ENCODE measurements at regions not wholly inside any gene's neighbourhood (a gene's known extent, or its start where the extent isn't known, plus 50 kb on each side); places are given as distances from the start of the nearest gene placed in this dataset.

DNA sequence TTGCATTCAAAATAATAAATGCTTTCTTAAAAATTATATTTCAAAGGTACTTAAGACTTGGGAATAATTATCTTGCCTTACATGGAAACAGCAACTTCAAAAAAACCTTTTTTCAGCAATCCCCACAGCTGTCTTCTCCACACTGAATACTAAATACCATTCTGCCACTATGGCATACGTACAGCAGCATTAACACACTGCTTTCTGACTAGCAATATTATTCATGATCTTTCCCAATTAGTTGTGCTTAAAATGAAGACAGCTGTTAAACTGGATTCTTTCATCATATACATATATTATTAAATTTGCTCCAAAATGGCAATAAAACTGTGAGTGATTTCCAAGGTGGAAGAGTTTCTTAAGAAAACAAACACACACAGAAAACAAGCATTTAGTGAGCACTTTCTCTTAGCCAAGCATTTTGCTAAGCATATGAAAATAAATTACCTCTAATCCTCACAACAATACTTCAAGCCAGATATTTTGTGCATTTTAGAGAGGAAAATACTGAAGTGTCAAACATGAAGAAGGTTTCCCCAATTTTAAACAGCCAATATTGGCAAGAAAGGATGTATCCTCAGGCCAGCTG is 609.5 kb downstream of the SLITRK1 start (continued):
- TF ChIP-seq, protein P1, sequence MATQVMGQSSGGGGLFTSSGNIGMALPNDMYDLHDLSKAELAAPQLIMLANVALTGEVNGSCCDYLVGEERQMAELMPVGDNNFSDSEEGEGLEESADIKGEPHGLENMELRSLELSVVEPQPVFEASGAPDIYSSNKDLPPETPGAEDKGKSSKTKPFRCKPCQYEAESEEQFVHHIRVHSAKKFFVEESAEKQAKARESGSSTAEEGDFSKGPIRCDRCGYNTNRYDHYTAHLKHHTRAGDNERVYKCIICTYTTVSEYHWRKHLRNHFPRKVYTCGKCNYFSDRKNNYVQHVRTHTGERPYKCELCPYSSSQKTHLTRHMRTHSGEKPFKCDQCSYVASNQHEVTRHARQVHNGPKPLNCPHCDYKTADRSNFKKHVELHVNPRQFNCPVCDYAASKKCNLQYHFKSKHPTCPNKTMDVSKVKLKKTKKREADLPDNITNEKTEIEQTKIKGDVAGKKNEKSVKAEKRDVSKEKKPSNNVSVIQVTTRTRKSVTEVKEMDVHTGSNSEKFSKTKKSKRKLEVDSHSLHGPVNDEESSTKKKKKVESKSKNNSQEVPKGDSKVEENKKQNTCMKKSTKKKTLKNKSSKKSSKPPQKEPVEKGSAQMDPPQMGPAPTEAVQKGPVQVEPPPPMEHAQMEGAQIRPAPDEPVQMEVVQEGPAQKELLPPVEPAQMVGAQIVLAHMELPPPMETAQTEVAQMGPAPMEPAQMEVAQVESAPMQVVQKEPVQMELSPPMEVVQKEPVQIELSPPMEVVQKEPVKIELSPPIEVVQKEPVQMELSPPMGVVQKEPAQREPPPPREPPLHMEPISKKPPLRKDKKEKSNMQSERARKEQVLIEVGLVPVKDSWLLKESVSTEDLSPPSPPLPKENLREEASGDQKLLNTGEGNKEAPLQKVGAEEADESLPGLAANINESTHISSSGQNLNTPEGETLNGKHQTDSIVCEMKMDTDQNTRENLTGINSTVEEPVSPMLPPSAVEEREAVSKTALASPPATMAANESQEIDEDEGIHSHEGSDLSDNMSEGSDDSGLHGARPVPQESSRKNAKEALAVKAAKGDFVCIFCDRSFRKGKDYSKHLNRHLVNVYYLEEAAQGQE (IDR thresholded peaks at IDR 0.05; ENCODE audit: unreplicated experiment): no peak

DNA sequence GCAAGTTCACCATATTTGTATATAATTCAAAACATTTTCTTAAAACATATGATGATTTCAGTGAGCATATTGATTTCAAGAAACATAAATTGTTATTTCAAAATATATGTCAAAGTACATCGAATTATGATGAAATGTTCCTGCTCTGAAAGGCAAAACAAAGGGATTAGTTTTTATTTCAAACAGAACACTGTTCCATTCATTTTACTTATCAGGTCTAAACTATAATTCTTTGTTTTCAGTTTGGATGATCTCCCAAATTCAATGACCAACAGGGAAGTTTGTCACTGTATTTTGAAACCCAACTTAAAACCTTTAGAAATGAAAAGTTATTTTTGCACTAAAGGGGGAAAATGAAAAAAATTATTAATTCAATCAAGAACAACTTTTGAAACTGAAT is 610.2 kb downstream of the SLITRK1 start:
- Histone ChIP-seq H3F3A (replicated peaks; ENCODE audit: low read depth) (no peaks in the 10 kb centered on the region), H4K20me1 (replicated peaks; ENCODE audit: insufficient read depth) (no peaks in the 10 kb centered on the region), H3K4me2 (no peak overlapping the region), H3K9me2 (ENCODE audit: insufficient read depth) (no peaks in the 10 kb centered on the region), H3K27me3 (ENCODE audit: insufficient read depth) (no peaks in the 10 kb centered on the region), H2AFZ (no peak overlapping the region), H3K4me3 (no peak overlapping the region), H3K79me2 (replicated peaks; ENCODE audit: insufficient read depth) (no peaks in the 10 kb centered on the region), H3K27ac (ENCODE audit: low read depth) (no peak overlapping the region), H3K4me1 (ENCODE audit: insufficient read depth) (no peaks in the 10 kb centered on the region), H3K36me3 (ENCODE audit: insufficient read depth) (no peaks in the 10 kb centered on the region)
- ATAC-seq (no peak), DNase-seq (ENCODE audit: low spot score) (no peak)
- H3K27ac Mint-ChIP-seq: no peak overlapping the region
- no peaks in the 10 kb centered on the region for H3K36me3 Mint-ChIP-seq (ENCODE audit: low read depth)
- no peak overlapping the region for H3K4me3 Mint-ChIP-seq
- peaks cover 10% of the 10 kb centered on the region for H3K4me1 Mint-ChIP-seq
- no peaks in the 10 kb centered on the region for H3K27me3 Mint-ChIP-seq (ENCODE audit: insufficient read depth, low read depth, poor library complexity)
- H3K9me3 Mint-ChIP-seq: no peaks in the 10 kb centered on the region
- TF ChIP-seq, protein P2, sequence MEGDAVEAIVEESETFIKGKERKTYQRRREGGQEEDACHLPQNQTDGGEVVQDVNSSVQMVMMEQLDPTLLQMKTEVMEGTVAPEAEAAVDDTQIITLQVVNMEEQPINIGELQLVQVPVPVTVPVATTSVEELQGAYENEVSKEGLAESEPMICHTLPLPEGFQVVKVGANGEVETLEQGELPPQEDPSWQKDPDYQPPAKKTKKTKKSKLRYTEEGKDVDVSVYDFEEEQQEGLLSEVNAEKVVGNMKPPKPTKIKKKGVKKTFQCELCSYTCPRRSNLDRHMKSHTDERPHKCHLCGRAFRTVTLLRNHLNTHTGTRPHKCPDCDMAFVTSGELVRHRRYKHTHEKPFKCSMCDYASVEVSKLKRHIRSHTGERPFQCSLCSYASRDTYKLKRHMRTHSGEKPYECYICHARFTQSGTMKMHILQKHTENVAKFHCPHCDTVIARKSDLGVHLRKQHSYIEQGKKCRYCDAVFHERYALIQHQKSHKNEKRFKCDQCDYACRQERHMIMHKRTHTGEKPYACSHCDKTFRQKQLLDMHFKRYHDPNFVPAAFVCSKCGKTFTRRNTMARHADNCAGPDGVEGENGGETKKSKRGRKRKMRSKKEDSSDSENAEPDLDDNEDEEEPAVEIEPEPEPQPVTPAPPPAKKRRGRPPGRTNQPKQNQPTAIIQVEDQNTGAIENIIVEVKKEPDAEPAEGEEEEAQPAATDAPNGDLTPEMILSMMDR (conservative IDR thresholded peaks at IDR 0.05; ENCODE audit: low read depth in 2 of 2): no peak
- TF ChIP-seq, protein P3, sequence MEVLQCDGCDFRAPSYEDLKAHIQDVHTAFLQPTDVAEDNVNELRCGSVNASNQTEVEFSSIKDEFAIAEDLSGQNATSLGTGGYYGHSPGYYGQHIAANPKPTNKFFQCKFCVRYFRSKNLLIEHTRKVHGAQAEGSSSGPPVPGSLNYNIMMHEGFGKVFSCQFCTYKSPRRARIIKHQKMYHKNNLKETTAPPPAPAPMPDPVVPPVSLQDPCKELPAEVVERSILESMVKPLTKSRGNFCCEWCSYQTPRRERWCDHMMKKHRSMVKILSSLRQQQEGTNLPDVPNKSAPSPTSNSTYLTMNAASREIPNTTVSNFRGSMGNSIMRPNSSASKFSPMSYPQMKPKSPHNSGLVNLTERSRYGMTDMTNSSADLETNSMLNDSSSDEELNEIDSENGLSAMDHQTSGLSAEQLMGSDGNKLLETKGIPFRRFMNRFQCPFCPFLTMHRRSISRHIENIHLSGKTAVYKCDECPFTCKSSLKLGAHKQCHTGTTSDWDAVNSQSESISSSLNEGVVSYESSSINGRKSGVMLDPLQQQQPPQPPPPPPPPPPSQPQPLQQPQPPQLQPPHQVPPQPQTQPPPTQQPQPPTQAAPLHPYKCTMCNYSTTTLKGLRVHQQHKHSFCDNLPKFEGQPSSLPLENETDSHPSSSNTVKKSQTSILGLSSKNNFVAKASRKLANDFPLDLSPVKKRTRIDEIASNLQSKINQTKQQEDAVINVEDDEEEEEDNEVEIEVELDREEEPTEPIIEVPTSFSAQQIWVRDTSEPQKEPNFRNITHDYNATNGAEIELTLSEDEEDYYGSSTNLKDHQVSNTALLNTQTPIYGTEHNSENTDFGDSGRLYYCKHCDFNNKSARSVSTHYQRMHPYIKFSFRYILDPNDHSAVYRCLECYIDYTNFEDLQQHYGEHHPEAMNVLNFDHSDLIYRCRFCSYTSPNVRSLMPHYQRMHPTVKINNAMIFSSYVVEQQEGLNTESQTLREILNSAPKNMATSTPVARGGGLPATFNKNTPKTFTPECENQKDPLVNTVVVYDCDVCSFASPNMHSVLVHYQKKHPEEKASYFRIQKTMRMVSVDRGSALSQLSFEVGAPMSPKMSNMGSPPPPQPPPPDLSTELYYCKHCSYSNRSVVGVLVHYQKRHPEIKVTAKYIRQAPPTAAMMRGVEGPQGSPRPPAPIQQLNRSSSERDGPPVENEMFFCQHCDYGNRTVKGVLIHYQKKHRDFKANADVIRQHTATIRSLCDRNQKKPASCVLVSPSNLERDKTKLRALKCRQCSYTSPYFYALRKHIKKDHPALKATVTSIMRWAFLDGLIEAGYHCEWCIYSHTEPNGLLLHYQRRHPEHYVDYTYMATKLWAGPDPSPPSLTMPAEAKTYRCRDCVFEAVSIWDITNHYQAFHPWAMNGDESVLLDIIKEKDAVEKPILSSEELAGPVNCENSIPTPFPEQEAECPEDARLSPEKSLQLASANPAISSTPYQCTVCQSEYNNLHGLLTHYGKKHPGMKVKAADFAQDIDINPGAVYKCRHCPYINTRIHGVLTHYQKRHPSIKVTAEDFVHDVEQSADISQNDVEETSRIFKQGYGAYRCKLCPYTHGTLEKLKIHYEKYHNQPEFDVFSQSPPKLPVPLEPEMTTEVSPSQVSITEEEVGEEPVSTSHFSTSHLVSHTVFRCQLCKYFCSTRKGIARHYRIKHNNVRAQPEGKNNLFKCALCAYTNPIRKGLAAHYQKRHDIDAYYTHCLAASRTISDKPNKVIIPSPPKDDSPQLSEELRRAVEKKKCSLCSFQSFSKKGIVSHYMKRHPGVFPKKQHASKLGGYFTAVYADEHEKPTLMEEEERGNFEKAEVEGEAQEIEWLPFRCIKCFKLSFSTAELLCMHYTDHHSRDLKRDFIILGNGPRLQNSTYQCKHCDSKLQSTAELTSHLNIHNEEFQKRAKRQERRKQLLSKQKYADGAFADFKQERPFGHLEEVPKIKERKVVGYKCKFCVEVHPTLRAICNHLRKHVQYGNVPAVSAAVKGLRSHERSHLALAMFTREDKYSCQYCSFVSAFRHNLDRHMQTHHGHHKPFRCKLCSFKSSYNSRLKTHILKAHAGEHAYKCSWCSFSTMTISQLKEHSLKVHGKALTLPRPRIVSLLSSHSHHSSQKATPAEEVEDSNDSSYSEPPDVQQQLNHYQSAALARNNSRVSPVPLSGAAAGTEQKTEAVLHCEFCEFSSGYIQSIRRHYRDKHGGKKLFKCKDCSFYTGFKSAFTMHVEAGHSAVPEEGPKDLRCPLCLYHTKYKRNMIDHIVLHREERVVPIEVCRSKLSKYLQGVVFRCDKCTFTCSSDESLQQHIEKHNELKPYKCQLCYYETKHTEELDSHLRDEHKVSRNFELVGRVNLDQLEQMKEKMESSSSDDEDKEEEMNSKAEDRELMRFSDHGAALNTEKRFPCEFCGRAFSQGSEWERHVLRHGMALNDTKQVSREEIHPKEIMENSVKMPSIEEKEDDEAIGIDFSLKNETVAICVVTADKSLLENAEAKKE (CRISPR knock-in tag; IDR thresholded peaks at IDR 0.05): no peak
- TF ChIP-seq CREB1 (CRISPR knock-in tag; IDR thresholded peaks at IDR 0.05; ENCODE audit: low read depth): no peak
- no peak for TF ChIP-seq ZNF331 (CRISPR knock-in tag; IDR thresholded peaks at IDR 0.05; ENCODE audit: low read depth)
- TF ChIP-seq, protein P1 (IDR thresholded peaks at IDR 0.05; ENCODE audit: unreplicated experiment): no peak
- no peak for TF ChIP-seq NANOG (IDR thresholded peaks at IDR 0.05; ENCODE audit: borderline replicate concordance)
- TF ChIP-seq ZNF114 (CRISPR knock-in tag; IDR thresholded peaks at IDR 0.05): no peak
- TF ChIP-seq JUNB (IDR thresholded peaks at IDR 0.05; ENCODE audit: unreplicated experiment): no peak
- no peak for TF ChIP-seq POLR2AphosphoS5 (IDR thresholded peaks at IDR 0.05; ENCODE audit: low read depth)
- no peak for TF ChIP-seq STAT1 (IDR thresholded peaks at IDR 0.05; ENCODE audit: unreplicated experiment)
